ENCODE measurements at regions not wholly inside any gene's neighbourhood (a gene's known extent, or its start where the extent isn't known, plus 50 kb on each side); places are given as distances from the start of the nearest gene placed in this dataset.
"Not testable (repeated sequence)": the region's sequence is repeated elsewhere in the genome, so short reads cannot be mapped to it uniquely, and the experiment has no call there.

DNA sequence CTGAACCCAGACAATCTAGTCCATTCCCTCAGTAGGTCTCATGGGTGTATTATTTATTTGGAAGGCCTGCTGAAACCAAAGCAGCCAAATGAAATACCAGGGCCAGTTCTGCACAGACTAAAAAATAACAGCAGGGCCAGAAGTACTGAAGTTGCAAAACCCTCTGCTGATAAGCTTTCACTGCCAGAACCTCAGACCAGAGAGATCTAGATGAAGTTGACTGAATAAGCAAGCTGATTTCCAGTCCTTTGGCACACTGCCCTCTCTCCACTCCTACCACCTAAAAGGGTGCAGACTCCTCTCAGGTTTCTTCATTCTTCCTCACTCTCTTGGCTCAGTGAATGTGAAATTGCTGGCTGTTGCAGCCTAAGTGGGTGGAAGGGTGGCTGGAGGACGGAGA, 276.7 kb upstream of the KLF3 start:
- TF ChIP-seq, protein P1, sequence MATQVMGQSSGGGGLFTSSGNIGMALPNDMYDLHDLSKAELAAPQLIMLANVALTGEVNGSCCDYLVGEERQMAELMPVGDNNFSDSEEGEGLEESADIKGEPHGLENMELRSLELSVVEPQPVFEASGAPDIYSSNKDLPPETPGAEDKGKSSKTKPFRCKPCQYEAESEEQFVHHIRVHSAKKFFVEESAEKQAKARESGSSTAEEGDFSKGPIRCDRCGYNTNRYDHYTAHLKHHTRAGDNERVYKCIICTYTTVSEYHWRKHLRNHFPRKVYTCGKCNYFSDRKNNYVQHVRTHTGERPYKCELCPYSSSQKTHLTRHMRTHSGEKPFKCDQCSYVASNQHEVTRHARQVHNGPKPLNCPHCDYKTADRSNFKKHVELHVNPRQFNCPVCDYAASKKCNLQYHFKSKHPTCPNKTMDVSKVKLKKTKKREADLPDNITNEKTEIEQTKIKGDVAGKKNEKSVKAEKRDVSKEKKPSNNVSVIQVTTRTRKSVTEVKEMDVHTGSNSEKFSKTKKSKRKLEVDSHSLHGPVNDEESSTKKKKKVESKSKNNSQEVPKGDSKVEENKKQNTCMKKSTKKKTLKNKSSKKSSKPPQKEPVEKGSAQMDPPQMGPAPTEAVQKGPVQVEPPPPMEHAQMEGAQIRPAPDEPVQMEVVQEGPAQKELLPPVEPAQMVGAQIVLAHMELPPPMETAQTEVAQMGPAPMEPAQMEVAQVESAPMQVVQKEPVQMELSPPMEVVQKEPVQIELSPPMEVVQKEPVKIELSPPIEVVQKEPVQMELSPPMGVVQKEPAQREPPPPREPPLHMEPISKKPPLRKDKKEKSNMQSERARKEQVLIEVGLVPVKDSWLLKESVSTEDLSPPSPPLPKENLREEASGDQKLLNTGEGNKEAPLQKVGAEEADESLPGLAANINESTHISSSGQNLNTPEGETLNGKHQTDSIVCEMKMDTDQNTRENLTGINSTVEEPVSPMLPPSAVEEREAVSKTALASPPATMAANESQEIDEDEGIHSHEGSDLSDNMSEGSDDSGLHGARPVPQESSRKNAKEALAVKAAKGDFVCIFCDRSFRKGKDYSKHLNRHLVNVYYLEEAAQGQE (IDR thresholded peaks at IDR 0.05; ENCODE audit: borderline replicate concordance): no peak
- TF ChIP-seq MXI1 (conservative IDR thresholded peaks at IDR 0.05; ENCODE audit: poor library complexity, severe bottlenecking) (no peak), POLR2AphosphoS5 (IDR thresholded peaks at IDR 0.05) (no peak), RAD21 (conservative IDR thresholded peaks at IDR 0.05) (no peak), EP300 (conservative IDR thresholded peaks at IDR 0.05; ENCODE audit: poor library complexity, severe bottlenecking) (no peak)
- Histone ChIP-seq H3K4me2 (ENCODE audit: low read length) (no peak overlapping the region), H3K36me3 (ENCODE audit: insufficient read depth, low read length) (no peaks in the 10 kb centered on the region), H3K79me2 (replicated peaks; ENCODE audit: insufficient read depth, low read length) (no peaks in the 10 kb centered on the region), H3K27ac (ENCODE audit: low read length) (no peak overlapping the region), H4K20me1 (ENCODE audit: insufficient read depth) (no peaks in the 10 kb centered on the region), H3K9me2 (ENCODE audit: insufficient read depth, low read length) (no peaks in the 10 kb centered on the region), H3K27me3 (ENCODE audit: insufficient read depth, low read depth, low read length) (no peaks in the 10 kb centered on the region), H3F3A (ENCODE audit: insufficient read depth, low read length, poor library complexity, severe bottlenecking) (no peaks in the 10 kb centered on the region), H3K9me3 (ENCODE audit: low read length) (peaks cover 2% of the 10 kb centered on the region), H2AFZ (ENCODE audit: low read depth, low read length) (no peak overlapping the region), H3K4me3 (ENCODE audit: low read length) (no peak overlapping the region), H3K9ac (ENCODE audit: low read length) (no peak overlapping the region)

DNA sequence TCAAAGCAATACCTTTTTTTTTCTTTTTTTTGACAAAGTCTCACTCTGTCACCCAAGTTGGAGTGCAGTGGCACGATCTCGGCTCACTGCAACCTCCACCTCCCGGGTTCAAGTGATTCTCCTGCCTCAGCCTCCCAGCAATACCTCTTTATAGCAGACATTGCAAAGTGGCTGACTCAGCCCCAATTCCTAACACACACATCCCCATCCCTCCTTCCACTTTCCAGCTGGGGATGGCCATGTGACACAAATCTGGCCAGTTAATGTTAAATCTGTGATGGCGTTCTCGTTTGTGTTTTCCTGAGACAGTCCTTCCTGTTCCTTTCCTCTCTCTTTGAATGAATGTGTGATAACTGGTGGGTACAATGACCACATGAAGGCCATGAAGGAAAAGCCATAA, 276.2 kb upstream of the KLF3 start:
- TF ChIP-seq, protein P1 (IDR thresholded peaks at IDR 0.05; ENCODE audit: borderline replicate concordance): no peak
- TF ChIP-seq, protein P2, sequence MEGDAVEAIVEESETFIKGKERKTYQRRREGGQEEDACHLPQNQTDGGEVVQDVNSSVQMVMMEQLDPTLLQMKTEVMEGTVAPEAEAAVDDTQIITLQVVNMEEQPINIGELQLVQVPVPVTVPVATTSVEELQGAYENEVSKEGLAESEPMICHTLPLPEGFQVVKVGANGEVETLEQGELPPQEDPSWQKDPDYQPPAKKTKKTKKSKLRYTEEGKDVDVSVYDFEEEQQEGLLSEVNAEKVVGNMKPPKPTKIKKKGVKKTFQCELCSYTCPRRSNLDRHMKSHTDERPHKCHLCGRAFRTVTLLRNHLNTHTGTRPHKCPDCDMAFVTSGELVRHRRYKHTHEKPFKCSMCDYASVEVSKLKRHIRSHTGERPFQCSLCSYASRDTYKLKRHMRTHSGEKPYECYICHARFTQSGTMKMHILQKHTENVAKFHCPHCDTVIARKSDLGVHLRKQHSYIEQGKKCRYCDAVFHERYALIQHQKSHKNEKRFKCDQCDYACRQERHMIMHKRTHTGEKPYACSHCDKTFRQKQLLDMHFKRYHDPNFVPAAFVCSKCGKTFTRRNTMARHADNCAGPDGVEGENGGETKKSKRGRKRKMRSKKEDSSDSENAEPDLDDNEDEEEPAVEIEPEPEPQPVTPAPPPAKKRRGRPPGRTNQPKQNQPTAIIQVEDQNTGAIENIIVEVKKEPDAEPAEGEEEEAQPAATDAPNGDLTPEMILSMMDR (IDR thresholded peaks at IDR 0.05; ENCODE audit: poor library complexity, severe bottlenecking): no peak
- no peaks in the 10 kb centered on the region for H3F3A ChIP-seq (ENCODE audit: insufficient read depth, low read length, poor library complexity, severe bottlenecking)
- H3K79me2 ChIP-seq (replicated peaks; ENCODE audit: insufficient read depth, low read length): no peaks in the 10 kb centered on the region
- peaks cover 3% of the 10 kb centered on the region for H3K9me3 ChIP-seq (ENCODE audit: low read length)
- H3K4me3 ChIP-seq (ENCODE audit: low read length): no peak overlapping the region
- no peaks in the 10 kb centered on the region for H3K9me2 ChIP-seq (ENCODE audit: insufficient read depth, low read length)
- H3K36me3 ChIP-seq (ENCODE audit: insufficient read depth, low read length): no peaks in the 10 kb centered on the region
- H3K4me2 ChIP-seq (ENCODE audit: low read length): no peak overlapping the region
- no peak overlapping the region for H3K27ac ChIP-seq (ENCODE audit: low read length)
- H4K20me1 ChIP-seq (ENCODE audit: insufficient read depth): no peaks in the 10 kb centered on the region
- no peaks in the 10 kb centered on the region for H3K27me3 ChIP-seq (ENCODE audit: insufficient read depth, low read depth, low read length)
- no peak overlapping the region for H2AFZ ChIP-seq (ENCODE audit: low read depth, low read length)
- H3K9ac ChIP-seq (ENCODE audit: low read length): no peak overlapping the region

DNA sequence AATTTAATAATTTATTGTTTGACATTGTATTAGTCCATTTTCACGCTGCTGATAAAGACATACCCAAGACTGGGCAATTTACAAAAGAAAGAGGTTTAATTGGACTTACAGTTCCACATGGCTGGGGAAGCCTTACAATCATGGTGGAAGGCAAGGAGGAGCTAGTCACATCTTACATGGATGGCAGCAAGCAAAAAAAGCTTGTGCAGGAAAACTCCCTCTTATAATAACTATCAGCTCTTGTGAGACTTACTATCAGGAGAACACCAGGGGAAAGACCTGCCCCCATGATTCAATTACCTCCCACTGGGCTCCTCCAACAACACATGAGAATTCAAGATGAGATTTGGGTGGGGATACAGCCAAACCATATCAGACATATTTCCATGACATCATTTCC, 275.1 kb upstream of the KLF3 start:
- not testable (repeated sequence) for H3K9me3 ChIP-seq (ENCODE audit: low read length); H3K27ac ChIP-seq (ENCODE audit: low read length); H4K20me1 ChIP-seq (ENCODE audit: insufficient read depth); H3K9ac ChIP-seq (ENCODE audit: low read length); H3F3A ChIP-seq (ENCODE audit: insufficient read depth, low read length, poor library complexity, severe bottlenecking); H3K4me3 ChIP-seq (ENCODE audit: low read length); H3K27me3 ChIP-seq (ENCODE audit: insufficient read depth, low read depth, low read length); H3K79me2 ChIP-seq (replicated peaks; ENCODE audit: insufficient read depth, low read length); H3K36me3 ChIP-seq (ENCODE audit: insufficient read depth, low read length); H3K9me2 ChIP-seq (ENCODE audit: insufficient read depth, low read length); H3K4me2 ChIP-seq (ENCODE audit: low read length); H2AFZ ChIP-seq (ENCODE audit: low read depth, low read length)
